ENCODE measurements at regions not wholly inside any gene's neighbourhood (a gene's known extent, or its start where the extent isn't known, plus 50 kb on each side); places are given as distances from the start of the nearest gene placed in this dataset.

DNA sequence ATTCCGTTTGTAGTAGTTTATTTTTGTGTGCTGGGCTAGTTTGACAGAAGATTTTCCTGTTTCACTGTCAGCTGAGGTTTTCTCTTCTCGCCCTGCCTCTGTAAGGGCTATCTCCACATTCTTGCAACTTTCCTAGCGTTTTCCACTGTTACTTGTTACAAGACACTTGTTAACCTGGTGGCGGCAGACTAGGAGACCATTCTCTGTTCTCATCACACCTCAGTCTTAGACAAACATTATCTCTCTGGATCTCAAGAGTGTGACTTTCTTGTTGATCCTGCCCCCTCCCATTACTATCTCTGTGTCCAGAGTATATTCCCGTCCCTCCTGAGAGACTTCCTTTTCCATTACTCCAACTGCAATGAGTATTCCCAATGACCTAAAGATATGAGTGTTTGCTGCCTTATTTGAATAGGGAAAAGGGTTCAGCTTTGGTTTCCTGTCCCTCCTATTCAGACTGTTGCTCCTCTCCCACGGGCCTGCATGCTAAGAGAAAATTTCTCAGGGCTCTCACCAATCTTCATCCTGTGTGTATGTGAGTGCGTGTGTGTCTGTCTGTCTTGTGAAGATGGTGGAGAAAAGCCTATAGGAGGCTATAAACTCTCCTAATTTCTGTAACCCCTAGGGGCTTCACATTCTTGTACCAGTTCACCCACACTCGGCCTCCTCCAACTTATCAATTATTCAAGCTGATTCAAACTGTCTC lies 722.4 kb upstream of the POT1 start:
- Histone ChIP-seq H3K9me3 (no peaks in the 10 kb centered on the region), H3K27ac (no peak overlapping the region), H3K4me3 (no peak overlapping the region), H3K36me3 (no peaks in the 10 kb centered on the region), H3K4me1 (no peaks in the 10 kb centered on the region), H3K27me3 (no peaks in the 10 kb centered on the region)
- DNase-seq: no peak
- TF ChIP-seq, protein P1, sequence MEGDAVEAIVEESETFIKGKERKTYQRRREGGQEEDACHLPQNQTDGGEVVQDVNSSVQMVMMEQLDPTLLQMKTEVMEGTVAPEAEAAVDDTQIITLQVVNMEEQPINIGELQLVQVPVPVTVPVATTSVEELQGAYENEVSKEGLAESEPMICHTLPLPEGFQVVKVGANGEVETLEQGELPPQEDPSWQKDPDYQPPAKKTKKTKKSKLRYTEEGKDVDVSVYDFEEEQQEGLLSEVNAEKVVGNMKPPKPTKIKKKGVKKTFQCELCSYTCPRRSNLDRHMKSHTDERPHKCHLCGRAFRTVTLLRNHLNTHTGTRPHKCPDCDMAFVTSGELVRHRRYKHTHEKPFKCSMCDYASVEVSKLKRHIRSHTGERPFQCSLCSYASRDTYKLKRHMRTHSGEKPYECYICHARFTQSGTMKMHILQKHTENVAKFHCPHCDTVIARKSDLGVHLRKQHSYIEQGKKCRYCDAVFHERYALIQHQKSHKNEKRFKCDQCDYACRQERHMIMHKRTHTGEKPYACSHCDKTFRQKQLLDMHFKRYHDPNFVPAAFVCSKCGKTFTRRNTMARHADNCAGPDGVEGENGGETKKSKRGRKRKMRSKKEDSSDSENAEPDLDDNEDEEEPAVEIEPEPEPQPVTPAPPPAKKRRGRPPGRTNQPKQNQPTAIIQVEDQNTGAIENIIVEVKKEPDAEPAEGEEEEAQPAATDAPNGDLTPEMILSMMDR (IDR thresholded peaks at IDR 0.05): no peak
- no peak for TF ChIP-seq POLR2A (IDR thresholded peaks at IDR 0.05)

GRCh38 chr7:125648543-125648942 lies 718.9 kb upstream of the POT1 start:
- no peak for TF ChIP-seq POLR2A (IDR thresholded peaks at IDR 0.05)
- TF ChIP-seq, protein P1 (IDR thresholded peaks at IDR 0.05): no peak
- H3K9me3 ChIP-seq: no peaks in the 10 kb centered on the region
- H3K4me1 ChIP-seq: no peaks in the 10 kb centered on the region
- no peak overlapping the region for H3K27ac ChIP-seq
- no peak for DNase-seq
- no peaks in the 10 kb centered on the region for H3K27me3 ChIP-seq
- no peaks in the 10 kb centered on the region for H3K36me3 ChIP-seq
- H3K4me3 ChIP-seq: no peak overlapping the region

GRCh38 chr7:125645770-125646169 lies 716.1 kb upstream of the POT1 start:
- DNase-seq: no peak
- no peak overlapping the region for H3K4me3 ChIP-seq
- H3K36me3 ChIP-seq: no peaks in the 10 kb centered on the region
- H3K4me1 ChIP-seq: no peaks in the 10 kb centered on the region
- H3K27ac ChIP-seq: no peak overlapping the region
- no peaks in the 10 kb centered on the region for H3K27me3 ChIP-seq
- no peaks in the 10 kb centered on the region for H3K9me3 ChIP-seq
- TF ChIP-seq, protein P1 (IDR thresholded peaks at IDR 0.05): no peak
- TF ChIP-seq POLR2A (IDR thresholded peaks at IDR 0.05): no peak

- Histone ChIP-seq H3K27ac (no peak overlapping the region), H3K36me3 (no peaks in the 10 kb centered on the region), H3K9me3 (no peaks in the 10 kb centered on the region), H3K4me1 (no peaks in the 10 kb centered on the region), H3K27me3 (no peaks in the 10 kb centered on the region), H3K4me3 (no peak overlapping the region)
- TF ChIP-seq, protein P1 (IDR thresholded peaks at IDR 0.05): no peak
- TF ChIP-seq POLR2A (IDR thresholded peaks at IDR 0.05): no peak
- DNase-seq: no peak
Measured at GRCh38 chr7:125644109-125644508, 714.5 kb upstream of the POT1 start.

DNA sequence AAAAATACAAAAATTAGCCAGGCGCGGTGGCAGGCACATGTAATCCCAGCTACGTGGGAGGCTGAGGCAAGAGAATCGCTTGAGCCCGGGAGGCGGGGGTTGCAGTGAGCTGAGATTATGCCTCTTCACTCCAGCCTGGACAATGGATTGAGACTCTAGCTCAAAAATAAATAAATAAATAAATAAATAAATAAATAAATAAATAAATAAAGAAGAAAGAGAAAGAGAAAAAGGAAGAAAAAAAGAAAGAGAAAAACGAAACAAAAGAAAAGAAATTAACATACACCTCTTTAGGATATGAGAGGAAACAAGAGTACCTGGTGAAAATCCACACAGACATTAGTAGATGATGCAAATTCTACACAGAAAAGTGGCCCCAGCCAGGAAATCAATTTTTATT lies 713.7 kb upstream of the POT1 start:
- DNase-seq: no peak
- TF ChIP-seq, protein P1 (IDR thresholded peaks at IDR 0.05): no peak
- no peak for TF ChIP-seq POLR2A (IDR thresholded peaks at IDR 0.05)
- no peak overlapping the region for H3K27ac ChIP-seq

GRCh38 chr7:125641884-125642283 lies 712.3 kb upstream of the POT1 start:
- no peaks in the 10 kb centered on the region for H3K27me3 ChIP-seq
- no peaks in the 10 kb centered on the region for H3K9me3 ChIP-seq
- no peaks in the 10 kb centered on the region for H3K4me1 ChIP-seq
- no peak for TF ChIP-seq POLR2A (IDR thresholded peaks at IDR 0.05)
- TF ChIP-seq, protein P1 (IDR thresholded peaks at IDR 0.05): no peak
- H3K4me3 ChIP-seq: no peak overlapping the region
- no peak overlapping the region for H3K27ac ChIP-seq
- no peaks in the 10 kb centered on the region for H3K36me3 ChIP-seq
- no peak for DNase-seq

More for the DNA sequence above, 713.7 kb upstream of the POT1 start:
- no peak overlapping the region for H3K4me3 ChIP-seq
- no peaks in the 10 kb centered on the region for H3K27me3 ChIP-seq
- no peaks in the 10 kb centered on the region for H3K9me3 ChIP-seq
- no peaks in the 10 kb centered on the region for H3K4me1 ChIP-seq
- no peaks in the 10 kb centered on the region for H3K36me3 ChIP-seq
